ENCODE measurements at regions not wholly inside any gene's neighbourhood (a gene's known extent, or its start where the extent isn't known, plus 50 kb on each side); places are given as distances from the start of the nearest gene placed in this dataset.

GRCh38 chr3:182214416-182214815, 502.7 kb downstream of the SOX2 start:
- H3K4me1 Mint-ChIP-seq (ENCODE audit: unreplicated experiment) = peaks cover 7% of the 10 kb centered on the region
- no peaks in the 10 kb centered on the region for H3K36me3 Mint-ChIP-seq (ENCODE audit: unreplicated experiment)
- H3K27ac Mint-ChIP-seq (ENCODE audit: unreplicated experiment) = no peak overlapping the region
- H3K4me3 Mint-ChIP-seq (ENCODE audit: unreplicated experiment) = no peak overlapping the region
- H3K9me3 Mint-ChIP-seq (ENCODE audit: unreplicated experiment) = no peaks in the 10 kb centered on the region
- peaks cover 31% of the 10 kb centered on the region for H3K27me3 Mint-ChIP-seq (ENCODE audit: unreplicated experiment)
- DNase-seq (ENCODE audit: extremely low spot score, unreplicated experiment) = no peak
- no peak for TF ChIP-seq CTCF (IDR thresholded peaks at IDR 0.05)

GRCh38 chr3:182215881-182216280, 504.2 kb downstream of the SOX2 start:
- Mint-ChIP-seq H3K36me3 (ENCODE audit: unreplicated experiment) (no peaks in the 10 kb centered on the region), H3K27me3 (ENCODE audit: unreplicated experiment) (peaks cover 31% of the 10 kb centered on the region), H3K9me3 (ENCODE audit: unreplicated experiment) (no peaks in the 10 kb centered on the region), H3K4me3 (ENCODE audit: unreplicated experiment) (no peak overlapping the region), H3K27ac (ENCODE audit: unreplicated experiment) (no peak overlapping the region), H3K4me1 (ENCODE audit: unreplicated experiment) (peaks cover 7% of the 10 kb centered on the region)
- no peak for DNase-seq (ENCODE audit: extremely low spot score, unreplicated experiment)
- TF ChIP-seq CTCF (IDR thresholded peaks at IDR 0.05) = no peak

- Mint-ChIP-seq H3K27ac (ENCODE audit: unreplicated experiment) (no peak overlapping the region), H3K27me3 (ENCODE audit: unreplicated experiment) (peaks cover 29% of the 10 kb centered on the region), H3K36me3 (ENCODE audit: unreplicated experiment) (no peaks in the 10 kb centered on the region), H3K9me3 (ENCODE audit: unreplicated experiment) (no peaks in the 10 kb centered on the region), H3K4me3 (ENCODE audit: unreplicated experiment) (no peak overlapping the region), H3K4me1 (ENCODE audit: unreplicated experiment) (peaks cover 7% of the 10 kb centered on the region)
- no peak for TF ChIP-seq CTCF (IDR thresholded peaks at IDR 0.05)
- no peak for DNase-seq (ENCODE audit: extremely low spot score, unreplicated experiment)
Measured at GRCh38 chr3:182216311-182216970, 504.7 kb downstream of the SOX2 start.

GRCh38 chr3:182220013-182220412, 508.3 kb downstream of the SOX2 start:
- Mint-ChIP-seq H3K27ac (ENCODE audit: unreplicated experiment) (no peak overlapping the region), H3K4me1 (ENCODE audit: unreplicated experiment) (peaks cover 2% of the 10 kb centered on the region), H3K9me3 (ENCODE audit: unreplicated experiment) (no peaks in the 10 kb centered on the region), H3K4me3 (ENCODE audit: unreplicated experiment) (no peak overlapping the region), H3K27me3 (ENCODE audit: unreplicated experiment) (peaks cover 33% of the 10 kb centered on the region), H3K36me3 (ENCODE audit: unreplicated experiment) (no peaks in the 10 kb centered on the region)
- DNase-seq (ENCODE audit: extremely low spot score, unreplicated experiment) = no peak
- no peak for TF ChIP-seq CTCF (IDR thresholded peaks at IDR 0.05)

- no peak for TF ChIP-seq CTCF (IDR thresholded peaks at IDR 0.05)
- H3K36me3 Mint-ChIP-seq (ENCODE audit: unreplicated experiment) = no peaks in the 10 kb centered on the region
- H3K4me3 Mint-ChIP-seq (ENCODE audit: unreplicated experiment) = no peak overlapping the region
Measured at GRCh38 chr3:182220471-182220870, 508.7 kb downstream of the SOX2 start.

More at GRCh38 chr3:182220471-182220870, 508.7 kb downstream of the SOX2 start:
- H3K4me1 Mint-ChIP-seq (ENCODE audit: unreplicated experiment) = peaks cover 2% of the 10 kb centered on the region
- H3K27me3 Mint-ChIP-seq (ENCODE audit: unreplicated experiment) = peaks cover 34% of the 10 kb centered on the region
- H3K9me3 Mint-ChIP-seq (ENCODE audit: unreplicated experiment) = no peaks in the 10 kb centered on the region
- no peak overlapping the region for H3K27ac Mint-ChIP-seq (ENCODE audit: unreplicated experiment)
- no peak for DNase-seq (ENCODE audit: extremely low spot score, unreplicated experiment)

All from osteocyte (in vitro differentiated cells).